ENCODE measurements at regions not wholly inside any gene's neighbourhood (a gene's known extent, or its start where the extent isn't known, plus 50 kb on each side); places are given as distances from the start of the nearest gene placed in this dataset.
"Not testable (repeated sequence)": the region's sequence is repeated elsewhere in the genome, so short reads cannot be mapped to it uniquely, and the experiment has no call there.

DNA sequence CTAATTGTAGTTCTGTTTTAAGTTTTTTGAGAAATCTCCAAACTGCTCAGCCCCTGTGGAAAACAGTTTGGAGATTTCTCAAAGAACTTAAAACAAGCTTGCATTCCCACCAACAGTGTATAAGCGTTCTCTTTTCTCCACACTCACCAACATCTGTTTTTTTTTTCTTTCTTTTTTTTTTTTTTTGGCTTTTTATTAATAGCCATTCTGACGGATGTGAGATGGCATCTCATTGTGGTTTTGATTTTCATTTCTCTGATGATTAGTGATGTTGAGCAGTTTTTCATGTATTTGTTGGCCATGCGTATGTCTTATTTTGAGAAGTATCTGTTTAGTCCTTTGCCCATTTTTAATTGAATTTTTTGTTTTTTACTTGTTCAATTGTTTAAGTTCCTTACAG lies 73.1 kb upstream of the COL8A1 start:
- H3K4me1 Mint-ChIP-seq = no peaks in the 10 kb centered on the region
- ChIA-PET CTCF (no interaction called here), POLR2A (no interaction called here)
- no peaks in the 10 kb centered on the region for H3K4me1 ChIP-seq (ENCODE audit: insufficient read depth, low read length)
- H3K27me3 Mint-ChIP-seq = no peaks in the 10 kb centered on the region
- H3K36me3 ChIP-seq (ENCODE audit: insufficient read depth, low read length) = no peaks in the 10 kb centered on the region
- H3K36me3 Mint-ChIP-seq = no peaks in the 10 kb centered on the region
- no peak for DNase-seq
- no peaks in the 10 kb centered on the region for H3K9me3 ChIP-seq (ENCODE audit: low read length)
- H3K9me3 Mint-ChIP-seq = peaks cover 0 to 10% (median 2%) of the 10 kb centered on the region in 5 donors
- no peak overlapping the region for H3K4me3 ChIP-seq (ENCODE audit: low read length)
- H3K27ac Mint-ChIP-seq = no peak overlapping the region
- H3K4me3 Mint-ChIP-seq = no peak overlapping the region
- no peaks in the 10 kb centered on the region for H3K27me3 ChIP-seq (ENCODE audit: insufficient read depth, low read length, poor library complexity, severe bottlenecking)
- H3K27ac ChIP-seq (ENCODE audit: low read depth, low read length) = no peak overlapping the region

DNA sequence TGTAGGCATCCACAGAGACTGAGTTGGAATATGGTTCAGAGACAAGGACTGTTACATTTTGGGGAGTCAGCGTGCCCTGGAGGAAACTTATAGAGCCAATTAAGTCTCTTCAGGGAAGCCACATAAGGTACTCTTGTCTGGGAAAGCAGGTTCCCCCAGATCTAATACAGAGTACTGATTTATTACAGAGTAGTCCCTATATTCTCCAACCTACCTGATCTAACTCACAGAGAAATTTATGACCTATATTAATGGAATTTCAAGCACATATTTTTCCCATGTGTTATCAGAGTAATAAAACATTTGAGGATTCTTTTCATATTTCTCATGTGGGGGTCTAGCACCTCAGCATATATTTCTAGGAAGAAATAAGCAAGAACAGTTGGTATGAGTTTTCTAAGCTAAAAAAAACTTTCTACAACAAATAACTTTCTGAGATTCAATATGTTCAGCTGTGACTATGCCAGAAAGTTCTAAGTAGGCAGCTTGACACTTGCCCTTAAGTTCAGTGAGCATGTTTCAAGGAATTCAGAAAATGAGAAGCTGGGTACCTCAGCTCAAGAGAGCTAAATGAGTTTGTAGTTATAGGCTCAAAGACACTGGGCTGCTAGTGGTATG lies 75.3 kb upstream of the COL8A1 start:
- ChIA-PET CTCF (no interaction called here), POLR2A (no interaction called here)
- no peaks in the 10 kb centered on the region for H3K27me3 ChIP-seq (ENCODE audit: insufficient read depth, low read length, poor library complexity, severe bottlenecking)
- no peak overlapping the region for H3K4me3 Mint-ChIP-seq
- H3K9me3 ChIP-seq (ENCODE audit: low read length) = no peaks in the 10 kb centered on the region
- peaks cover 0 to 10% (median 2%) of the 10 kb centered on the region in 5 donors for H3K9me3 Mint-ChIP-seq
- no peak for DNase-seq
- no peak overlapping the region for H3K27ac ChIP-seq (ENCODE audit: low read depth, low read length)
- H3K36me3 ChIP-seq (ENCODE audit: insufficient read depth, low read length) = no peaks in the 10 kb centered on the region
- H3K4me3 ChIP-seq (ENCODE audit: low read length) = no peak overlapping the region
- H3K4me1 Mint-ChIP-seq = no peaks in the 10 kb centered on the region
- no peaks in the 10 kb centered on the region for H3K27me3 Mint-ChIP-seq
- H3K27ac Mint-ChIP-seq = no peak overlapping the region
- no peaks in the 10 kb centered on the region for H3K4me1 ChIP-seq (ENCODE audit: insufficient read depth, low read length)
- no peaks in the 10 kb centered on the region for H3K36me3 Mint-ChIP-seq

DNA sequence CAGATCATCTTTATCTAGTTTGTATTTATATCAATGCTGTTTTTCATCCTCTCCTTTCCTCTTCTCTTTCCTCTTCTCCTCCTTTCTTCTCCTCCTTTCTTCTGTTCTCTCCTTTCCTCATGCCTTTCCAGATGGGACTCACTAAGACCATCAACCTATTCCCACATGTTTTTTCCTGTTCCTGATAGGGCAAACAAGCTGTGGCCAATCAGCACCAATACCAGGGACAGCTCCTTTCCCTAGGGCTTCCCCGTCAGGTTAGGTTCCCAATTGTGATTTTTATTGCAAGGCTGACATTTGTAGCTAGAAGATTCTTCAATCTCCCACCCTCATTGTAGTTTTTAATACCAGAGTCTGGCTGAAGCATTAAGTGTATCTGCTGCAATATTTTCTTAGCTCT lies 76.3 kb upstream of the COL8A1 start:
- Histone ChIP-seq H3K27me3 (ENCODE audit: insufficient read depth, low read length, poor library complexity, severe bottlenecking) (no peaks in the 10 kb centered on the region), H3K9me3 (ENCODE audit: low read length) (no peaks in the 10 kb centered on the region), H3K27ac (ENCODE audit: low read depth, low read length) (no peak overlapping the region), H3K4me3 (ENCODE audit: low read length) (no peak overlapping the region), H3K4me1 (ENCODE audit: insufficient read depth, low read length) (no peaks in the 10 kb centered on the region), H3K36me3 (ENCODE audit: insufficient read depth, low read length) (no peaks in the 10 kb centered on the region)
- no peak overlapping the region for H3K27ac Mint-ChIP-seq
- H3K4me1 Mint-ChIP-seq = no peaks in the 10 kb centered on the region
- H3K4me3 Mint-ChIP-seq = no peak overlapping the region
- CTCF ChIA-PET = no interaction called here
- POLR2A ChIA-PET = no interaction called here
- no peaks in the 10 kb centered on the region for H3K27me3 Mint-ChIP-seq
- no peaks in the 10 kb centered on the region for H3K36me3 Mint-ChIP-seq
- peaks cover 0 to 14% (median 2%) of the 10 kb centered on the region in 5 donors for H3K9me3 Mint-ChIP-seq
- DNase-seq = no peak

DNA sequence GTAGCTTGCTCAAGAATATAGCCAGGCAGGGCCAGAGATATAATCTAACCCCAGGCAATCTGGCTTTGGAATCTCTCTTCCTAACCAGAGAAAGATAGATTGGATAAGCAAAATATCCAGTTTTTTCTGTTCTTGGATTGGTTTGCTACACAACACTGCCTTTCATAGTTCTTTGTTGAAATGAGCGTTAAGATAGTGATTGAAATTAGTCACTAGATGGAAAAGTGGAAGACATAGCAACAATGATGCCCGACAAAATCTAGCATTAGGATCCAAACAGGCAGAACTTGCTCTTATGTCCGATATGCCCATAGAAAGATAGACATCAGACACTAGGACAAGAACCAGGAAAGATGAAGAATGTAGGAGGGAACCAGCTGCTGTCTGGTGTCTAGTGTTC lies 77.3 kb upstream of the COL8A1 start:
- Histone ChIP-seq H3K36me3 (ENCODE audit: insufficient read depth, low read length) (no peaks in the 10 kb centered on the region), H3K4me1 (ENCODE audit: insufficient read depth, low read length) (no peaks in the 10 kb centered on the region), H3K9me3 (ENCODE audit: low read length) (no peaks in the 10 kb centered on the region), H3K4me3 (ENCODE audit: low read length) (no peak overlapping the region), H3K27ac (ENCODE audit: low read depth, low read length) (no peak overlapping the region), H3K27me3 (ENCODE audit: insufficient read depth, low read length, poor library complexity, severe bottlenecking) (no peaks in the 10 kb centered on the region)
- H3K4me1 Mint-ChIP-seq = no peaks in the 10 kb centered on the region
- no peak overlapping the region for H3K27ac Mint-ChIP-seq
- H3K4me3 Mint-ChIP-seq = no peak overlapping the region
- ChIA-PET POLR2A (no interaction called here), CTCF (no interaction called here)
- peaks cover 0 to 9% (median 0%) of the 10 kb centered on the region in 5 donors for H3K9me3 Mint-ChIP-seq
- no peak for DNase-seq
- no peaks in the 10 kb centered on the region for H3K27me3 Mint-ChIP-seq
- no peaks in the 10 kb centered on the region for H3K36me3 Mint-ChIP-seq

DNA sequence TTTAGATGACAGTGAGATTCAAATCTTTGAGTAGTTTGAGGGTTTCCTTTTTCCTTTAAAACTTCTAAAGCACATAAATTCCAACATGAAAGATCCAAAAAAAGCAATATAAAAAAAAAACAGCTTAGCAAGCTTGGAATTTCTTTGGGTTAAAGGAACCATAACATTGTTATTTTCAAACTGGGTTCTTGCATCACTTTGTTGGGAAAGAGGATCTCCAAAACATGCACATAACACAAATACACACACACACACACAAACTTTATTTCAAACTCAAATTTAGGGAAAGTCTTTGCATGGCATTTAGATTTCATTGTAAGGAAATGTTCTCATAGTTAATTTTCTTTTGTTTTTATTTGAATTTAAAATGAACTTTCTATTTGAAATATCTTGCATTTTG lies 79.2 kb upstream of the COL8A1 start:
- H3K9me3 ChIP-seq (ENCODE audit: low read length) = no peaks in the 10 kb centered on the region
- Mint-ChIP-seq H3K4me1 (no peaks in the 10 kb centered on the region), H3K27me3 (peaks cover 0 to 3% of the 10 kb centered on the region in 2 donors), H3K27ac (no peak overlapping the region), H3K36me3 (no peaks in the 10 kb centered on the region), H3K9me3 (peaks cover 0 to 11% (median 2%) of the 10 kb centered on the region in 5 donors), H3K4me3 (no peak overlapping the region)
- no peak for DNase-seq
- CTCF ChIA-PET = no interaction called here
- no peak overlapping the region for H3K27ac ChIP-seq (ENCODE audit: low read depth, low read length)
- H3K4me1 ChIP-seq (ENCODE audit: insufficient read depth, low read length) = no peaks in the 10 kb centered on the region
- POLR2A ChIA-PET = no interaction called here
- no peaks in the 10 kb centered on the region for H3K27me3 ChIP-seq (ENCODE audit: insufficient read depth, low read length, poor library complexity, severe bottlenecking)
- H3K4me3 ChIP-seq (ENCODE audit: low read length) = no peak overlapping the region
- no peaks in the 10 kb centered on the region for H3K36me3 ChIP-seq (ENCODE audit: insufficient read depth, low read length)

DNA sequence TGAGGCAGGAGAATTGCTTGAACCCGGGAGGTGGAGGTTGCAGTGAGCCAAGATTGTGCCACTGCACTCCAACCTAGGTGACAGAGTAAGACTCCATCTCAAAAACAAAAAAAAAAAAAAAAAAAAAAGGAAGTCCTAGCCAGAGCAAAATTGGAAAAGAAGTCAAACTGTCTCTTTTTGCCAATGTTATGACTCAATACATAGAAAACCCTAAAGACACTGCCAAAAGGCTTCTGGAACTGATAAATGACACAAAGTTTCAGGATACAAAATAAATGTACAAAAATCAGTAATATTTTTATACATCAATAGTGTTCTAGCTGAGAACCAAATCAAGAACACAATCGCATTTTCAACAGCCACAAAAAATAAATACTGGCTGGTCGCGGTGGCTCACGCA lies 82.5 kb upstream of the COL8A1 start:
- H3K36me3 Mint-ChIP-seq; POLR2A ChIA-PET; CTCF ChIA-PET; H3K4me1 Mint-ChIP-seq; DNase-seq; H3K27ac Mint-ChIP-seq; H3K4me3 ChIP-seq (ENCODE audit: low read length); H3K9me3 ChIP-seq (ENCODE audit: low read length); H3K27me3 Mint-ChIP-seq; H3K9me3 Mint-ChIP-seq; H3K27me3 ChIP-seq (ENCODE audit: insufficient read depth, low read length, poor library complexity, severe bottlenecking); H3K4me1 ChIP-seq (ENCODE audit: insufficient read depth, low read length); H3K36me3 ChIP-seq (ENCODE audit: insufficient read depth, low read length); H3K4me3 Mint-ChIP-seq; H3K27ac ChIP-seq (ENCODE audit: low read depth, low read length): not testable (repeated sequence)

DNA sequence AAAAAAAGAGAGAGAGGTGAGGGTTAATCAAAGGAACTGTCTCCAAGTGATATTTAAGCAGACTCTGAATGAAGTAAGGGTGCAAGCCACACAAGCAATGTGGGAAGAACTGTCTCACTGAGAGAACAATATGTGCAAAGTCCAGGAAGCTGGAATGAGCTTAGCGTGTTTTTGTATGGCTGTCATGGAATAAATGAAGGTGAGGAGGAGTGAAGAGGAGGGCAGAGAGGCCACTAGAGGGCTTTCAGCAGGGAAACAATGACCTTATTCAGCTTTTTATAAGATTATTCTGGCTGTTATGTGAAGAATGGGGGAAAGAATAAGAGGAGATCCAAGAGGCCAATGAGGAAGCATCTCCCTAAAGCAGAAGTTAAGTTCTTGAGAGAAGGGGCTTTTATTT lies 86.9 kb upstream of the COL8A1 start:
- Mint-ChIP-seq H3K27me3 (peaks cover 0 to 6% of the 10 kb centered on the region in 2 donors), H3K4me1 (no peaks in the 10 kb centered on the region), H3K27ac (no peak overlapping the region), H3K9me3 (peaks cover 0 to 9% (median 0%) of the 10 kb centered on the region in 5 donors), H3K4me3 (no peak overlapping the region), H3K36me3 (no peaks in the 10 kb centered on the region)
- Histone ChIP-seq H3K27ac (ENCODE audit: low read depth, low read length) (no peak overlapping the region), H3K4me3 (ENCODE audit: low read length) (no peak overlapping the region), H3K36me3 (ENCODE audit: insufficient read depth, low read length) (no peaks in the 10 kb centered on the region), H3K4me1 (ENCODE audit: insufficient read depth, low read length) (no peaks in the 10 kb centered on the region), H3K27me3 (ENCODE audit: insufficient read depth, low read length, poor library complexity, severe bottlenecking) (no peaks in the 10 kb centered on the region), H3K9me3 (ENCODE audit: low read length) (no peaks in the 10 kb centered on the region)
- no peak for DNase-seq
- POLR2A ChIA-PET = no interaction called here
- CTCF ChIA-PET = no interaction called here

DNA sequence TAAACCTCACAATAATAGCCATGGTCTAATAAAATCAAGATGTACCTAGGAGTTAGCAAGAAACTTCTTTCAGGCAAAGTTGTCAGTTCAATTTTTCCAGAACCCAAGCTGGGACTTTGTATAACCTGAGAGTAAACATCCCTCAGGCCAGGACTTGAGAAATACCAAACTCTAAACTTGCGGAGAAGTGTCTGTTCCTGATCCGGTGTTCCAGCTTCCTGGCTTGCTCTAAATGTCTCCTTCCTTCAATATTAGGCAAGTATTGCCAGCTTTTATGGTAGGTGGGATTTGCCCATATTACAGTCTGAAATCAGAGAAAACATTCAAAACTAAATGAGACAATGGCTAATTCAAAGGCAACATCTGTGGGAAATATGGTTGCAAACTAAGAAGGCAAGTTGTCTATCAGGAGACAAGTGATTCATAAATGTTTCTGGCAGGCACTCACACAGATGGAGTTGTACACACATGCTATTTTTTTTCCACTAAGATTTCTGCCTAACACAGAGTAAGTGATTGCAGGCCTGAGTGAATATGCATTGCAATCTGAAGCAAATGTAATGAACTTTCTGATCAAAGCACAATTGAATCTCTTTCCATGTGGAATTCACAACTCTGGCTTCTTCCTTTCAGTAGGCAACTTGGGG lies 88.3 kb upstream of the COL8A1 start:
- H3K27me3 ChIP-seq (ENCODE audit: insufficient read depth, low read length, poor library complexity, severe bottlenecking) = no peaks in the 10 kb centered on the region
- ChIA-PET CTCF (no interaction called here), POLR2A (no interaction called here)
- no peaks in the 10 kb centered on the region for H3K36me3 ChIP-seq (ENCODE audit: insufficient read depth, low read length)
- Mint-ChIP-seq H3K27me3 (peaks cover 0 to 6% of the 10 kb centered on the region in 2 donors), H3K27ac (no peak overlapping the region), H3K36me3 (no peaks in the 10 kb centered on the region), H3K4me1 (peaks cover 0 to 2% (median 0%) of the 10 kb centered on the region in 3 donors), H3K9me3 (peaks cover 0 to 4% (median 0%) of the 10 kb centered on the region in 5 donors), H3K4me3 (no peak overlapping the region)
- no peaks in the 10 kb centered on the region for H3K9me3 ChIP-seq (ENCODE audit: low read length)
- DNase-seq = no peak
- H3K4me3 ChIP-seq (ENCODE audit: low read length) = no peak overlapping the region
- no peaks in the 10 kb centered on the region for H3K4me1 ChIP-seq (ENCODE audit: insufficient read depth, low read length)
- no peak overlapping the region for H3K27ac ChIP-seq (ENCODE audit: low read depth, low read length)

Measured in CD8-positive, alpha-beta memory T cell (primary cell).